ENCODE measurements at regions not wholly inside any gene's neighbourhood (a gene's known extent, or its start where the extent isn't known, plus 50 kb on each side); places are given as distances from the start of the nearest gene placed in this dataset.
A peak's percentile ranks its signal among the peaks of the same experiment; 100 is the strongest.

- TF ChIP-seq CTCF (IDR thresholded peaks at IDR 0.05; ENCODE audit: insufficient read depth, low read depth, low read length): no peak
- no peaks in the 10 kb centered on the region for H3K27me3 ChIP-seq (ENCODE audit: control insufficient read depth, insufficient read depth, low read length)
- ChIA-PET POLR2A (interaction anchor here (0.5 to 1.0 kb wide), 4 partner anchors 21 to 192 kb away, joined by 3 to 13 read pairs (median 4); no protein-coding TSS in a partner anchor), CTCF (interaction anchor here (0.6 to 1.3 kb wide), 5 partner anchors 19 to 1965 kb away, joined by 3 to 4 read pairs (median 3); no protein-coding TSS in a partner anchor)
- DNase-seq (ENCODE audit: low read depth): peak; percentile 91
- no peak overlapping the region for H3K4me3 ChIP-seq (ENCODE audit: low read depth, low read length)
- no peaks in the 10 kb centered on the region for H3K36me3 ChIP-seq (ENCODE audit: control insufficient read depth, insufficient read depth, low read length)
Observed at GRCh38 chr16:66058172-66058691, 308.3 kb upstream of the CDH5 start.

- CTCF ChIA-PET: no interaction called here
- Histone ChIP-seq H3K4me3 (ENCODE audit: low read depth, low read length) (no peak overlapping the region), H3K36me3 (ENCODE audit: control insufficient read depth, insufficient read depth, low read length) (no peaks in the 10 kb centered on the region), H3K27me3 (ENCODE audit: control insufficient read depth, insufficient read depth, low read length) (no peaks in the 10 kb centered on the region)
- POLR2A ChIA-PET: no interaction called here
- no peak for TF ChIP-seq CTCF (IDR thresholded peaks at IDR 0.05; ENCODE audit: insufficient read depth, low read depth, low read length)
- no peak for DNase-seq (ENCODE audit: low read depth)
Observed at GRCh38 chr16:66057057-66057456, 309.4 kb upstream of the CDH5 start.

- Histone ChIP-seq H3K4me3 (ENCODE audit: low read depth, low read length) (no peak overlapping the region), H3K27me3 (ENCODE audit: control insufficient read depth, insufficient read depth, low read length) (0 out of 2 replicates have a peak, but pooled peaks cover 2% of the 10 kb centered on the region), H3K36me3 (ENCODE audit: control insufficient read depth, insufficient read depth, low read length) (no peaks in the 10 kb centered on the region)
- ChIA-PET POLR2A (no interaction called here), CTCF (no interaction called here)
- no peak for DNase-seq (ENCODE audit: low read depth)
- TF ChIP-seq CTCF (IDR thresholded peaks at IDR 0.05; ENCODE audit: insufficient read depth, low read depth, low read length): no peak
Observed at GRCh38 chr16:66054095-66054494, 312.4 kb upstream of the CDH5 start.

- TF ChIP-seq CTCF (IDR thresholded peaks at IDR 0.05; ENCODE audit: insufficient read depth, low read depth, low read length): no peak
- no peak overlapping the region for H3K4me3 ChIP-seq (ENCODE audit: low read depth, low read length)
- DNase-seq (ENCODE audit: low read depth): no peak
- ChIA-PET CTCF (no interaction called here), POLR2A (no interaction called here)
- H3K36me3 ChIP-seq (ENCODE audit: control insufficient read depth, insufficient read depth, low read length): no peaks in the 10 kb centered on the region
- H3K27me3 ChIP-seq (ENCODE audit: control insufficient read depth, insufficient read depth, low read length): 0 out of 2 replicates have a peak, but pooled peaks cover 2% of the 10 kb centered on the region
Observed at GRCh38 chr16:66052745-66053144, 313.7 kb upstream of the CDH5 start.

GRCh38 chr16:66050991-66051390 lies 315.5 kb upstream of the CDH5 start:
- no peak overlapping the region for H3K4me3 ChIP-seq (ENCODE audit: low read depth, low read length)
- TF ChIP-seq CTCF (IDR thresholded peaks at IDR 0.05; ENCODE audit: insufficient read depth, low read depth, low read length): no peak
- POLR2A ChIA-PET: no interaction called here
- 0 out of 2 replicates have a peak, but pooled peaks cover 2% of the 10 kb centered on the region for H3K27me3 ChIP-seq (ENCODE audit: control insufficient read depth, insufficient read depth, low read length)
- no peaks in the 10 kb centered on the region for H3K36me3 ChIP-seq (ENCODE audit: control insufficient read depth, insufficient read depth, low read length)
- DNase-seq (ENCODE audit: low read depth): no peak
- CTCF ChIA-PET: no interaction called here
